Fibroblast of mammary gland (primary cell): ENCODE measurements at regions not wholly inside any gene's neighbourhood (a gene's known extent, or its start where the extent isn't known, plus 50 kb on each side); places are given as distances from the start of the nearest gene placed in this dataset.
A peak's percentile ranks its signal among the peaks of the same experiment; 100 is the strongest.

Experiments used
- DNase-seq: peaks from one replicate; pipeline ENCODE4 v3.0.0-alpha.2; 2010; ENCODE audit warnings: low read depth
- H3K4me3 ChIP-seq: 2 replicates; pipeline ENCODE4 v1.5.1; 2011; ENCODE audit warnings: low read depth, mild to moderate bottlenecking, low read length, moderate library complexity; ENCODE audit not compliant: control insufficient read depth
- TF ChIP-seq, protein P1 (sequence below): conservative IDR thresholded peaks from 2 replicates; pipeline ENCODE4 v1.5.1; 2011; ENCODE audit warnings: low read depth, low read length, inconsistent platforms; ENCODE audit not compliant: control insufficient read depth, insufficient read depth

- no peak for DNase-seq
- H3K4me3 ChIP-seq = no peak overlapping the region
- TF ChIP-seq, protein P1, sequence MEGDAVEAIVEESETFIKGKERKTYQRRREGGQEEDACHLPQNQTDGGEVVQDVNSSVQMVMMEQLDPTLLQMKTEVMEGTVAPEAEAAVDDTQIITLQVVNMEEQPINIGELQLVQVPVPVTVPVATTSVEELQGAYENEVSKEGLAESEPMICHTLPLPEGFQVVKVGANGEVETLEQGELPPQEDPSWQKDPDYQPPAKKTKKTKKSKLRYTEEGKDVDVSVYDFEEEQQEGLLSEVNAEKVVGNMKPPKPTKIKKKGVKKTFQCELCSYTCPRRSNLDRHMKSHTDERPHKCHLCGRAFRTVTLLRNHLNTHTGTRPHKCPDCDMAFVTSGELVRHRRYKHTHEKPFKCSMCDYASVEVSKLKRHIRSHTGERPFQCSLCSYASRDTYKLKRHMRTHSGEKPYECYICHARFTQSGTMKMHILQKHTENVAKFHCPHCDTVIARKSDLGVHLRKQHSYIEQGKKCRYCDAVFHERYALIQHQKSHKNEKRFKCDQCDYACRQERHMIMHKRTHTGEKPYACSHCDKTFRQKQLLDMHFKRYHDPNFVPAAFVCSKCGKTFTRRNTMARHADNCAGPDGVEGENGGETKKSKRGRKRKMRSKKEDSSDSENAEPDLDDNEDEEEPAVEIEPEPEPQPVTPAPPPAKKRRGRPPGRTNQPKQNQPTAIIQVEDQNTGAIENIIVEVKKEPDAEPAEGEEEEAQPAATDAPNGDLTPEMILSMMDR = no peak
These were observed 371.2 kb upstream of the ASIC2 start for GRCh38 chr17:33664116-33664840.

GRCh38 chr17:33667052-33667509, 374.0 kb upstream of the ASIC2 start:
- TF ChIP-seq, protein P1 = no peak
- no peak for DNase-seq

GRCh38 chr17:33667671-33668070, 374.6 kb upstream of the ASIC2 start:
- no peak overlapping the region for H3K4me3 ChIP-seq
- DNase-seq = no peak
- TF ChIP-seq, protein P1 = no peak

More at GRCh38 chr17:33667052-33667509, 374.0 kb upstream of the ASIC2 start:
- no peak overlapping the region for H3K4me3 ChIP-seq

DNA sequence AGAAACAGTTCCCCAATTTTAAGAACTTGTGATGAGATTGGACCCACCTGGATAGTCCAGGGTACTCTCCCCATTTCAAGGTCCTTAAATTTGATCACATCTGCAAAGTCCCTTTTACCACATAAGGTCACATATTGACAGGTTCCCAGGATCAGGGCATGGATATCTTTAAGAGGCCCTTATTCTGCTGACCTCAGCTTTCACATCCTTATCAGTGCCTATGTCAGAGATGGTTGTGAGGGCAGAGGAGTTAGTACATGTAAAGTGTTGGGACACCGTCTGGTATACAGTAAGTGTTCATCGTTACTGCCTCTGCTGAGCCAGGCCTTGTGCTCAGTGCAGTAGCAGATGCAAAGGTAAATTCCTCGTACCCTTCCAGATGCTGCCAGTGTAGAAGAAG, 375.4 kb upstream of the ASIC2 start:
- TF ChIP-seq, protein P1 = no peak
- no peak overlapping the region for H3K4me3 ChIP-seq
- no peak for DNase-seq

DNA sequence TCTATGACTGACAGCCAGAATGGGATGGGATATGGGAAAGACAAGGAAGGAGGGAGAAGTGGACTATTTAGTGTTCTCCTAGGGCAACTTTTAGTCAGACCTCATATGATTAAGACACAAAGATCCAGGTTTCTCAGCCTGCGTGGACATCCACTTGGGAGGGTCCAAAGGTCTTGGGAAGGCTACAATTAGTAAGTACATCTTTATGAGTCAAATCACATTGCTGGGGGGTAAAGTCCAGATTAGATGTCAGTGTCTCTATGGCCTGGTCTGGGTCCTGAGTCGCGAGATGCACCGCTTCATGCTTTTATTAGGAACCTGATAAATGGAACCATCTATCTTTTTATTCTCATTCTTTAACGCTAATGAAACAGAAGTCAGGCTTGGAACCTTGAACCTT, 378.4 kb upstream of the ASIC2 start:
- no peak overlapping the region for H3K4me3 ChIP-seq
- TF ChIP-seq, protein P1 = no peak

GRCh38 chr17:33674685-33675084, 381.6 kb upstream of the ASIC2 start:
- TF ChIP-seq, protein P1 = peak; percentile 63
- peak; percentile 56 for DNase-seq
- no peak overlapping the region for H3K4me3 ChIP-seq

More for the DNA sequence above, 378.4 kb upstream of the ASIC2 start:
- no peak for DNase-seq

DNA sequence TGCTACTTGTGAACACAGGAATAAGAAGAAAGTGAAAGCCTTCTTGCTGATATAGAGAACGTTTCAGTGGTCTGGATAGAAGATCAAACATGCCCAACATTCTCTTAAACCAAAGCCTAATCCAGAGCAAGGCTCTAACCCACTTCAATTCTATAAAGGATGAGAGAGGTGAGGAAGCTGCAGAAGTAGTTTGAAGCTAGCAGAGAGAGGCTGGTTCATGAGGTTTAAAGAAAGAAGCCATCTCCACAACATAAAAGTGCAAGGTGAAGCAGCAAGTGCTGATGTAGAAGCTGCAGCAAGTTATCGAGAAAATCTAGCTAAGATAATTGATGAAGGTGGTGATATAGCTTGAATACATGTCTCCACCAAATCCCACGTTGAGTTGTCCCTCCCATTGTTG, 383.3 kb upstream of the ASIC2 start:
- H3K4me3 ChIP-seq = no peak overlapping the region
- DNase-seq = no peak
- TF ChIP-seq, protein P1 = no peak
